GM21423 (cell line): ENCODE measurements at regions not wholly inside any gene's neighbourhood (a gene's known extent, or its start where the extent isn't known, plus 50 kb on each side); places are given as distances from the start of the nearest gene placed in this dataset.
A peak's percentile ranks its signal among the peaks of the same experiment; 100 is the strongest.
"Not testable (repeated sequence)": the region's sequence is repeated elsewhere in the genome, so short reads cannot be mapped to it uniquely, and the experiment has no call there.

Experiments
- ATAC-seq: cut with Tn5 transposase; IDR thresholded peaks from one replicate; pipeline ENCODE4 v1.9.1; 2021; ENCODE audit warnings: mild to moderate bottlenecking, moderate library complexity; ENCODE audit not compliant: unreplicated experiment

DNA sequence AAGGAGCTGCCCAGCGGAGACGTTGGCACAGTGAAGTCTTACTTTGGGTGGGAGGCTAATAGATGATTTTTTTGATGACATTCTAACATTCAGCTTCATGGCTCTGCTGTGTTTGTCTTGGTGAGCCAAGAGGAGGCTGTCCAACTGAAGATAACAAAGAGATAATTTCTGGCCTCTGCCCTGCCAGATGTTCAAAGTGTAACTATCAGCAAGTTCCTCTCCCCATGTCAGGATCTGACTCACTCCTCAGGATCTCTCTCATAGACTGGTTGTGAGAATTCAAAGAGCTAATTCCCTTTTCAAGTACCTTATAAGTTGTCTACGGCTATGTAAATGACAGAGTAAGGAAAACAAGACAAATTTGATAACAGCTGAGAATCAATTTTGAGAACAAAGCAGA, 1340.9 kb downstream of the XPNPEP1 start:
- no peak for ATAC-seq

DNA sequence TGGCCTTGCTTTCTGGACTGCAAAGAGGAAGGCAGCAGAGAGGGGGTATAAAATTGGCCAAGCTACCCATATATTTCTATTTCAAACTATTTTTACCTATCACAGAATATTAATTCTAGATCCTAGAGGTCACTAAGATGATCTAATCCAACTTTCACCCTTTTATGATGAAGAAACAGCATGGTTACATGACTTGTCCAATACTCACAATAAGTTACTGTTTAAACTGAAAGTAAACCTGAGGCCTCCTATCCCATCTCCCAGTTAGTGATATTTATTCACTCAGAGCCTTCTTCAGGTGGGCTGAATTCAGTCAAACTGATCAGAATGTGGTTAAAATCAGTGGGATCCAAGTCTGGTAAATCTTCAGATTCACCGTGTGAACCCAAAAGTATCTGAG, 1345.1 kb downstream of the XPNPEP1 start:
- ATAC-seq, result no peak

DNA sequence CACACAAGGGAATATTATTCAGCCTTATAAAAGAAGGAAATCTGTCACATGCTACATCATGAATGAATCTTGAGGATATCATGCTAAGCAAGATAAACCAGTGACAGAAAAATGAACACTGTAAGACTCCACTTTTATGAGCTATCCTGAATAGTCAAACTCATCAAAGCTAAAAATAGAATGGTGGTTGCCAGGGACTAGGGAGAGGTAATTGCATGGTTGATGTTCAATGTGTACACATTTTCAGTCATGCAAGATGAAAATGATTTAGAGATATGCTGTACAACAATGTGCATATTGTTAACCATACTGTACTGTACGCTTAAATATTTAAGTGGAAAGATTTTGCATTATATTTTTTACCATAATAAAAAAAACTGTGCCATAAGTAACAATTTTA, 1349.1 kb downstream of the XPNPEP1 start:
- no peak for ATAC-seq

- no peak for ATAC-seq
These were observed 1354.5 kb downstream of the XPNPEP1 start for GRCh38 chr10:108568824-108569223.

- ATAC-seq, result no peak
These were observed 1355.2 kb downstream of the XPNPEP1 start for GRCh38 chr10:108567899-108568752.

GRCh38 chr10:108566316-108567107, 1356.8 kb downstream of the XPNPEP1 start:
- no peak for ATAC-seq

DNA sequence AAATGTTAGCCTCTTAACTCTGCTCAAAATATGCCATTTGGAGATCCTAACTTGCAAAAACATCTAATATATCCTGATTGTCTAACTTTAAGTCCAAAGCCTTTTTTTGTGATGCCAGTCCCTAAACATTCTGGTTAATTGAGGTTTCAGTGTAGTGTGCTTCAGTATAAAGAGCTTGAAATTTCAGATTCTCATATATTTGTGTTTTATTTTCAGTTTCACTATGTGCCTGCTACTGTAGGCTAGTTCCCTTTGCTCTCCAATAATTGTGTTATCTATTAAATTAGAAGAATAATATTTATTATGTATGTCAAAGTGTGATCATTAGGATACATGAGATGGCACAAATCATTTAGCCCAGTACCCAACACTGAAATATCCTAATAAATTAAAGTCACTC, 1361.2 kb downstream of the XPNPEP1 start:
- ATAC-seq, result no peak

GRCh38 chr10:108561649-108562048, 1361.7 kb downstream of the XPNPEP1 start:
- no peak for ATAC-seq

GRCh38 chr10:108560488-108560887, 1362.8 kb downstream of the XPNPEP1 start:
- no peak for ATAC-seq

DNA sequence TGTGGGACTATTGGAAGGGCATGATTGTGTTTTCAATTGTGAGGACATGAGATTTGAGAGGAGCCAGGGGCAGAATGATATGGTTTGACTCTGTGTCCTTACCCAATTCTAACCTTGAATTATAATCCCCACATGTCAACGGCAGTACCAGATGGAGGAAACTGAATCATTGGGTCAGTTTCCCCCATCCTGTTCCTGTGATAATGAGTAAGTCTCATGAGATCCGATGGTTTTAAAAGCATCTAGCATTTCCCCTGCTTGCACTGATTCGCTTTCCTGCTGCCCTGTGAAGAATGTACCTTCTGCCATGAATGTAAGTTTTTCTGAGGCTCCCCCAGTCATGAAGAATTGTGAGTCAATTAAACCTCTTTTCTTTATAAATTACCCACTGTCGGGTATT, 1367.1 kb downstream of the XPNPEP1 start:
- ATAC-seq, result no peak

DNA sequence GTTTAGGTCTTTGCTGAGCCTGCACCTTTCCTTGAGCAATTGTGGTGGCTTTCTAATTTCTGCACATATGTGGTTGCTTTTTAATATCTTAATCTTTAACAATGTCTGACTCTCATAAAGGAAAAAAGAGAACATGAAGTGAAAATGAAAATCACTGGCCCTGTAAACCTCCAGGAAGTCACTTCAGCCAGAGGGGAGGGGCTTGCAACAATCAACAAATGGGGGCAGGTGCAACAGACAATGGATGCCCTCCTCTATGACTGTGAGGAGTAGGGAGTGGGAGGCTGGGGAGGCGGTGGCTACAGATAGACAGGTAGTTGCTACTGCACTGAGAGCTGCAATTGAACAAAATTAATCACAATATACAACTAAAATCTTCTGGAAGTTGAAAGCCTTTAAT, 1377.4 kb downstream of the XPNPEP1 start:
- ATAC-seq, result peak; percentile 86

GRCh38 chr10:108544500-108545120, 1378.7 kb downstream of the XPNPEP1 start:
- peak; percentile 65 for ATAC-seq

- not testable (repeated sequence) for ATAC-seq
These were observed 1369.0 kb upstream of the SORCS1 start for GRCh38 chr10:108533551-108533950.

DNA sequence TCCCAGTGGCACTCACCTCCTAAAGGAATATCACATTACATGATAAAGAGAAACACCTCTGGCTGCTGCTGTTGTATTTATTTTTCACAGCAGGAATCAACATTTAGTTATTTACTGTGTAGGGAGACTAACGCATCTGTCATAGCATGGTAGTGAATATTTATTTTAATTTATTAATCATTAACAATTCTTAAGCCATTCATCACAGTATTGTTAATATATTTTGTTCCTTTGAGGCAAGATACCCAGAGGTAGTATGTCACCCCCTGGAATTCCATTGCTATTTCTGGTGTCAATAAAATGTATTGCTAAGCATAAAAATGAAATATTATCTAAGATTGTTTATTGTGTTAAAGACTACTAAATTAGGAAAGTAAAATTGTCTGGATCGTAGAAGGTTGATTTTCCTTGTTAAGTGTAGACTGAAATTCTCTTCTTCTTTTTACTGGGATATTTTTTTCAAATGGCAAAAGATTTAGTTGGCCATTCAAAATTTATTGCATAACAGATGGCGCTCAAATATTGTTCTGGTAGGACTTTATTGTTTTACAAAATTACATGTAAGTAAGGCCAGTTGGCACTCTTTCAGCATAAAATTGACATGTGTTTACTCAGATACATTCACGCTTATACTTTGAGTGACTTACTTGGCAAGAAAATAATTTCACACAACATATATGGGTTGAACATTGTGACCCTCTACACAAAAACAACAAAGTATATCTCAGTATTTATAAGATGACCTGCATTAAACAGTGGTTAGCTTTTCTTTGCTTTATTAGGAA, 1358.7 kb upstream of the SORCS1 start:
- ATAC-seq, result no peak

GRCh38 chr10:108521827-108522492, 1357.5 kb upstream of the SORCS1 start:
- ATAC-seq, result no peak

- no peak for ATAC-seq
These were observed 1351.3 kb upstream of the SORCS1 start for GRCh38 chr10:108515821-108516220.

DNA sequence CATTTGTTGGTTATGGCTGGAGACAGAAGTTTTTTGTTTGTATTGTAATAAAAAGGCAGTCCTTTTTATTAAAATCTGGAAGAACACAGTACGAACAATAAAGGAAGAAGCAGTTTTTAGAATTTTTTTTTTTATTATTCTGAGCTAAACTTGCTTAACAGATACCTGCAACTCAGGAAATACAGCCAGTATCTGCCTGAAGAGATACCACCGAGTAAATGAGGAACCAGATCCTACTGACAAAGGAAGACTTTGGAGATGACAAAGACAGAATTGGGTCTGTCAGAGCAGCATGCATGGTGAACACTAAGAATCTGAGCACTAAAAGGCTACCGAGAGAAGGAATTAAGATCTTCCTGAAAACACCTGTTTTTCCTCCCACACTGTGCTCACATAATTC, 1335.9 kb upstream of the SORCS1 start:
- ATAC-seq, result no peak

DNA sequence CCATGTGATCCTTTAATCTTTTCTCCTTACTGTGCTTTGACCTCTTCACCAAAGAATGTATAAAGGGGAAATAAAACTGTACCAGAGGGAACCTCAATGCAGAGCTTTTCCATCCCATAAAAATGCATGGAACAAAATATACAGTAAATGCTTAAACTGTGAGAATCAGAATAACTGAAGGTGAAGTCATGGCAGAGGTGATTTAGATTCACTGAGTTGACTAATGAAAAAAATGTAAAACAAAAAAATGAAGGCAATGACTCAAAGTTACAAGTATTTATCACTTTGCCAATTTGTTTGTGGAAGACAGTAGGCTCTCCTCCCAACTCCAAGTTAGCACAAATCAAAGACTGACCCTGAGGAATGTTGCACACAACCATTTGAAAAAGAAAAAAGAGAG, 1331.6 kb upstream of the SORCS1 start:
- ATAC-seq, result no peak

- ATAC-seq, result no peak
These were observed 1326.4 kb upstream of the SORCS1 start for GRCh38 chr10:108490944-108491343.

GRCh38 chr10:108471420-108471819, 1306.9 kb upstream of the SORCS1 start:
- no peak for ATAC-seq
